Upper lobe of left lung (tissue), 6 donors: ENCODE measurements at regions not wholly inside any gene's neighbourhood (a gene's known extent, or its start where the extent isn't known, plus 50 kb on each side); places are given as distances from the start of the nearest gene placed in this dataset.

Source experiments
- ATAC-seq, 2 donors: fragments of 200-7000 bp; cut with Tn5 transposase; one replicate each; pipeline ENCODE4 v1.9.1; 2022; ENCODE audit warnings: mild to moderate bottlenecking in 2 of 2, moderate library complexity in 2 of 2; ENCODE audit not compliant: low FRiP score in 2 of 2
- DNase-seq, 2 donors: peaks; one replicate each; pipeline ENCODE4 v3.0.0-alpha.2; 2019 to 2020
- H3K27ac ChIP-seq, 4 donors: fragments of 200-600 bp; sonication (generic); one replicate each; pipeline ENCODE4 v1.5.1; 2016 to 2019
- H3K27me3 ChIP-seq, 4 donors: fragments of 200-600 bp; sonication (generic); one replicate each; pipeline ENCODE4 v1.5.1; 2017 to 2019
- H3K36me3 ChIP-seq, 4 donors: fragments of 200-600 bp; sonication (generic); one replicate each; pipeline ENCODE4 v1.5.1; 2016 to 2019
- H3K4me1 ChIP-seq, 4 donors: fragments of 200-600 bp; sonication (generic); one replicate each; pipeline ENCODE4 v1.5.1; 2018 to 2019
- H3K4me3 ChIP-seq, 4 donors: fragments of 200-600 bp; sonication (generic); one replicate each; pipeline ENCODE4 v1.5.1; 2017 to 2019; ENCODE audit warnings: mild to moderate bottlenecking in 2 of 4, moderate library complexity in 1 of 4
- H3K9me3 ChIP-seq, 4 donors: fragments of 200-600 bp; sonication (generic); one replicate each; pipeline ENCODE4 v1.5.1; 2018 to 2019
- CTCF ChIP-seq, 6 experiments: fragments of 450-650 bp in 4 of 6; fragments of 200-600 bp in 2 of 6; sonication (generic) in 2 of 6; IDR thresholded peaks; one replicate each; pipeline ENCODE4 v1.5.1; 2016 to 2019; ENCODE audit warnings: antibody characterized with exemption in 6 of 6
- EP300 ChIP-seq, 4 donors: sonication (generic); formaldehyde crosslinking; IDR thresholded peaks; one replicate each; pipeline ENCODE4 v1.5.1; 2017; ENCODE audit warnings: antibody characterized with exemption in 4 of 4, control low read depth in 2 of 4
- POLR2A ChIP-seq, 4 donors: fragments of 450-650 bp; IDR thresholded peaks; one replicate each; pipeline ENCODE4 v1.5.1; 2016 to 2017; ENCODE audit warnings: antibody characterized with exemption in 4 of 4, mild to moderate bottlenecking in 2 of 4
- POLR2AphosphoS5 ChIP-seq, 2 donors: sonication (generic); formaldehyde crosslinking; IDR thresholded peaks; one replicate each; pipeline ENCODE4 v1.5.1; 2017; ENCODE audit warnings: antibody characterized with exemption in 2 of 2
- WGBS, 2 donors: methylation state at CpG; one replicate each; pipeline ENCODE4 v1.1.5; 2017 to 2018; 5-methylcytosine and 5-hydroxymethylcytosine counted together
- donor health status: DM: no; HTN: no; CAD: no; lungs with moderate emphysema.
- donor health status: DM: no; HTN: yes; CAD: no; lungs with severe emphysema.

GRCh38 chr16:85510041-85510659, 103.0 kb upstream of the GSE1 start:
- ATAC-seq = no peak
- peaks cover 15 to 35% (median 20%) of the 10 kb centered on the region in 4 donors for H3K4me1 ChIP-seq
- no peak overlapping the region for H3K4me3 ChIP-seq
- no peak for DNase-seq
- no peak overlapping the region for H3K27ac ChIP-seq
- 90 to 93% methylated on average over 17 to 19 of the region's 21 CpGs for WGBS, 2 donors
- no peak for TF ChIP-seq POLR2A (IDR thresholded peaks at IDR 0.05)
- TF ChIP-seq POLR2AphosphoS5 (IDR thresholded peaks at IDR 0.05) = no peak
- no peak for TF ChIP-seq CTCF (IDR thresholded peaks at IDR 0.05)
- TF ChIP-seq EP300 (IDR thresholded peaks at IDR 0.05) = no peak
- H3K36me3 ChIP-seq = no peaks in the 10 kb centered on the region
- no peaks in the 10 kb centered on the region for H3K27me3 ChIP-seq
- no peaks in the 10 kb centered on the region for H3K9me3 ChIP-seq

GRCh38 chr16:85511938-85512807, 100.9 kb upstream of the GSE1 start:
- H3K9me3 ChIP-seq = no peaks in the 10 kb centered on the region
- ATAC-seq (no peak), DNase-seq (no peak)
- no peaks in the 10 kb centered on the region for H3K27me3 ChIP-seq
- H3K4me1 ChIP-seq = peaks cover 25 to 36% (median 30%) of the 10 kb centered on the region in 4 donors
- TF ChIP-seq POLR2A (IDR thresholded peaks at IDR 0.05) (no peak), EP300 (IDR thresholded peaks at IDR 0.05) (no peak), CTCF (IDR thresholded peaks at IDR 0.05) (no peak), POLR2AphosphoS5 (IDR thresholded peaks at IDR 0.05) (no peak)
- H3K27ac ChIP-seq = no peak overlapping the region
- no peak overlapping the region for H3K4me3 ChIP-seq
- H3K36me3 ChIP-seq = no peaks in the 10 kb centered on the region
- 83 to 91% methylated on average over 19 to 24 of the region's 24 CpGs for WGBS, 2 donors

GRCh38 chr16:85512808-85513115, 100.4 kb upstream of the GSE1 start:
- no peak overlapping the region for H3K4me3 ChIP-seq
- no peaks in the 10 kb centered on the region for H3K9me3 ChIP-seq
- no peak overlapping the region for H3K27ac ChIP-seq
- H3K4me1 ChIP-seq = peaks cover 25 to 30% (median 28%) of the 10 kb centered on the region in 4 donors
- DNase-seq = no peak
- WGBS, 2 donors = 86 to 95% methylated on average over 4 to 7 of the region's 7 CpGs
- TF ChIP-seq EP300 (IDR thresholded peaks at IDR 0.05) = no peak
- no peak for TF ChIP-seq POLR2AphosphoS5 (IDR thresholded peaks at IDR 0.05)
- TF ChIP-seq CTCF (IDR thresholded peaks at IDR 0.05) = no peak
- no peak for TF ChIP-seq POLR2A (IDR thresholded peaks at IDR 0.05)
- no peaks in the 10 kb centered on the region for H3K36me3 ChIP-seq
- no peaks in the 10 kb centered on the region for H3K27me3 ChIP-seq
- ATAC-seq = no peak

GRCh38 chr16:85513180-85513579, 99.9 kb upstream of the GSE1 start:
- Histone ChIP-seq H3K27me3 (no peaks in the 10 kb centered on the region), H3K9me3 (no peaks in the 10 kb centered on the region), H3K27ac (no peak overlapping the region), H3K4me1 (peaks cover 25 to 32% (median 29%) of the 10 kb centered on the region in 4 donors), H3K36me3 (no peaks in the 10 kb centered on the region), H3K4me3 (no peak overlapping the region)
- ATAC-seq = no peak
- 87 to 93% methylated on average over 8 to 9 of the region's 9 CpGs for WGBS, 2 donors
- TF ChIP-seq POLR2AphosphoS5 (IDR thresholded peaks at IDR 0.05) (no peak), POLR2A (IDR thresholded peaks at IDR 0.05) (no peak), CTCF (IDR thresholded peaks at IDR 0.05) (no peak), EP300 (IDR thresholded peaks at IDR 0.05) (no peak)
- no peak for DNase-seq
